ENCODE measurements at regions not wholly inside any gene's neighbourhood (a gene's known extent, or its start where the extent isn't known, plus 50 kb on each side); places are given as distances from the start of the nearest gene placed in this dataset.
"Not testable (repeated sequence)": the region's sequence is repeated elsewhere in the genome, so short reads cannot be mapped to it uniquely, and the experiment has no call there.

- not testable (repeated sequence) for DNase-seq (ENCODE audit: low read depth)
These were observed 2025.4 kb downstream of the OLFM4 start for GRCh38 chr13:55053891-55054550.

GRCh38 chr13:55055666-55056065 is 2027.1 kb downstream of the OLFM4 start:
- DNase-seq (ENCODE audit: low read depth), result not testable (repeated sequence)

- no peak for DNase-seq (ENCODE audit: low read depth)
These were observed 2034.0 kb downstream of the OLFM4 start for GRCh38 chr13:55062662-55063061.

GRCh38 chr13:55067946-55068345 is 2039.3 kb downstream of the OLFM4 start:
- no peak for DNase-seq (ENCODE audit: low read depth)

- DNase-seq (ENCODE audit: low read depth), result no peak
These were observed 2041.1 kb downstream of the OLFM4 start for GRCh38 chr13:55069746-55070145.

GRCh38 chr13:55073000-55073399 is 2044.4 kb downstream of the OLFM4 start:
- DNase-seq (ENCODE audit: low read depth), result no peak

GRCh38 chr13:55084630-55085029 is 2056.0 kb downstream of the OLFM4 start:
- DNase-seq (ENCODE audit: low read depth), result no peak

- no peak for DNase-seq (ENCODE audit: low read depth)
These were observed 2053.6 kb upstream of the PRR20A start for GRCh38 chr13:55087085-55087484.

- no peak for DNase-seq (ENCODE audit: low read depth)
These were observed 2050.1 kb upstream of the PRR20A start for GRCh38 chr13:55090612-55091011.

- no peak for DNase-seq (ENCODE audit: low read depth)
These were observed 2049.5 kb upstream of the PRR20A start for GRCh38 chr13:55091172-55091571.

- DNase-seq (ENCODE audit: low read depth), result no peak
These were observed 2034.2 kb upstream of the PRR20A start for GRCh38 chr13:55106509-55106908.

GRCh38 chr13:55120631-55121030 is 2020.1 kb upstream of the PRR20A start:
- DNase-seq (ENCODE audit: low read depth), result no peak

GRCh38 chr13:55155046-55155445 is 1985.7 kb upstream of the PRR20A start:
- DNase-seq (ENCODE audit: low read depth), result no peak

- no peak for DNase-seq (ENCODE audit: low read depth)
These were observed 1981.0 kb upstream of the PRR20A start for GRCh38 chr13:55159765-55160164.

GRCh38 chr13:55160867-55161266 is 1979.9 kb upstream of the PRR20A start:
- DNase-seq (ENCODE audit: low read depth), result no peak

- DNase-seq (ENCODE audit: low read depth), result not testable (repeated sequence)
These were observed 1962.1 kb upstream of the PRR20A start for GRCh38 chr13:55178582-55178981.

GRCh38 chr13:55190996-55191395 is 1949.7 kb upstream of the PRR20A start:
- DNase-seq (ENCODE audit: low read depth), result no peak

GRCh38 chr13:55199134-55199533 is 1941.6 kb upstream of the PRR20A start:
- no peak for DNase-seq (ENCODE audit: low read depth)

GRCh38 chr13:55214841-55215345 is 1925.8 kb upstream of the PRR20A start:
- DNase-seq (ENCODE audit: low read depth), result no peak

- no peak for DNase-seq (ENCODE audit: low read depth)
These were observed 1921.2 kb upstream of the PRR20A start for GRCh38 chr13:55219538-55219937.

- DNase-seq (ENCODE audit: low read depth), result no peak
These were observed 1910.7 kb upstream of the PRR20A start for GRCh38 chr13:55229906-55230569.

GRCh38 chr13:55230570-55230908 is 1910.2 kb upstream of the PRR20A start:
- DNase-seq (ENCODE audit: low read depth), result no peak

- DNase-seq (ENCODE audit: low read depth), result no peak
These were observed 1906.4 kb upstream of the PRR20A start for GRCh38 chr13:55234311-55234710.

Data from CMK (cell line).